Activated CD8-positive, alpha-beta memory T cell treated with anti-CD3 and anti-CD28 coated beads, Interleukin-2, amount 10 ng/mL, durations not matched to agents 7 days and 5 days (primary cell): ENCODE measurements at regions not wholly inside any gene's neighbourhood (a gene's known extent, or its start where the extent isn't known, plus 50 kb on each side); places are given as distances from the start of the nearest gene placed in this dataset.
"Not testable (repeated sequence)": the region's sequence is repeated elsewhere in the genome, so short reads cannot be mapped to it uniquely, and the experiment has no call there.

Experiments
- ATAC-seq: fragments of 150-1000 bp; cut with Tn5 transposase; one replicate; pipeline ENCODE4 v1.10.0; 2021; ENCODE audit warnings: moderate library complexity
- CTCF ChIA-PET: fragments of 350-600 bp; sonication (Branson Sonifier 250); formaldehyde crosslinking; loops from one replicate; lab custom pipeline; 2021; ENCODE audit warnings: antibody characterized with exemption; lab: Charles Lee
- DNase-seq: peaks from one replicate; pipeline ENCODE4 v3.0.0-alpha.2; 2020
- H3K27ac Mint-ChIP-seq: one replicate; pipeline ENCODE4 v1.8.0; 2021; ENCODE audit warnings: mild to moderate bottlenecking, mixed read lengths
- H3K27me3 Mint-ChIP-seq: one replicate; pipeline ENCODE4 v1.8.0; 2021; ENCODE audit warnings: mixed read lengths
- H3K36me3 Mint-ChIP-seq: one replicate; pipeline ENCODE4 v1.8.0; 2021; ENCODE audit warnings: mild to moderate bottlenecking, mixed read lengths
- H3K4me1 Mint-ChIP-seq: one replicate; pipeline ENCODE4 v1.8.0; 2021; ENCODE audit warnings: mixed read lengths
- H3K4me3 Mint-ChIP-seq: one replicate; pipeline ENCODE4 v1.8.0; 2021; ENCODE audit warnings: mild to moderate bottlenecking, moderate library complexity, mixed read lengths
- H3K9me3 Mint-ChIP-seq: one replicate; pipeline ENCODE4 v1.8.0; 2022; ENCODE audit warnings: low read depth, mixed read lengths

DNA sequence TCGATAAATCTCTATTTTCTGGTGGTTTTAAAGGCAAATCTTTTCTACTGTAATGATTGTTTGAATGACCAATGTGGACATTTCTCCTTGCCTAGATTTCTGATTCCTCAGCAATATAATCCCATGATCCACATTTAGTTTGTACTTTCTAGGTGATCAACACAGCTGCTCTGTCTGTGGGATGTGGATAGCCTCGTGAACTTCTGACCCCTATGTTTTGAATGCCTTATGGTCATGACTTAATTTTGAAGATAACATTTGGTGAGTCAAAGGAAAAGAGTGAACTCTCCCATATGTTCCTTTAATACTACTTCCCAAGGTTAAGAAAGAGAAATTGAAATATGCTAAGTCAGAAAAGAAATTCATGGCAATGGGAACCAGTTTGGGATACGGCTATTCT, 147.5 kb downstream of the CAVIN4 start:
- Mint-ChIP-seq H3K27me3 (no peaks in the 10 kb centered on the region), H3K4me1 (no peaks in the 10 kb centered on the region), H3K27ac (no peak overlapping the region), H3K4me3 (no peak overlapping the region), H3K9me3 (no peaks in the 10 kb centered on the region), H3K36me3 (no peaks in the 10 kb centered on the region)
- DNase-seq: no peak
- CTCF ChIA-PET: no interaction called here
- no peak for ATAC-seq

DNA sequence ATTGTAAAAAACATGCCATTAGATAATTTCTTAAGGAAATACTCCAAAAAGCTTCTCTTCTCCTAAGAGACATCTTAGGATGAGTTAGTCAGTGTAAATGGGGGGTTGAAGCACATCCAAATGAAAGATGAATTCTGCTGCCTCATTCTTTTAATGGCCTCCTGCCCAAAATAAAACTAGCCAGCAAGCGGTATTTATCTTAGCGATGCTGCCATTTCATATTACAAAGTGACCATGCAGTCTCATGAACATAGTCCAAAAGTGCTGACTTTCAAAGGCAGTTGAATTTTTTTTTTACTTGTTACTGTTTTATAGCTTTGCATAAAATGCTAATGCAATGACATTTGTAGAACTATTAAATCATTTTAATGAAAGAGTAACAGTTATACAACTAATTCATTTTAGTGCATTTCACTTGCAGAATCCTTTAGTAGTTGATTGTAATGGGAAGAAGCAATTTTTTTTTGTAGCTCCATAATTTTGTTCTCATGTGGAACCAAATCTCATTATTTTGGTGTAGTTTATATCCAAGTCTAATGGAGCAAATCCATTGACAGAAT, 151.5 kb downstream of the CAVIN4 start:
- Mint-ChIP-seq H3K27ac (no peak overlapping the region), H3K9me3 (peaks cover 2% of the 10 kb centered on the region), H3K4me3 (no peak overlapping the region), H3K36me3 (no peaks in the 10 kb centered on the region), H3K4me1 (no peaks in the 10 kb centered on the region), H3K27me3 (no peaks in the 10 kb centered on the region)
- ATAC-seq: no peak
- CTCF ChIA-PET: no interaction called here
- no peak for DNase-seq

DNA sequence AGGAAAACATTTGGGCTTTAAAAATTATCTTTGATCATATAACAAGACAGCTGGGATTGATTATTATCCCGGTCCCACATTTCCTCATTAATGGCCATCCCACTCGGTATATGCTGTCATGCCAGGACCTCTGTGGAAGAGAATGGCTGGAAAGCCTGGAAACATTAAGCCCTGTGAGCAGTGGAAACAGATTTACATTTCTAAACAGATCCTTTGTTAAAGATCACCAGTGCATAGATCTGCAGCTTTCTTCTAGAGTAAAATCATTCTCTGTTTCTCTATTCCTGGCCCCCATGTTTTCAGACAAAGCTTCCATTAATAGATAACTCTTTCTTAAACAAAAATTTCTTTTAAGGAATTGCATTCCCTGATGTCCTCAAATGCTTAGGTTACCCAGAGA, 152.2 kb downstream of the CAVIN4 start:
- Mint-ChIP-seq H3K27ac (no peak overlapping the region), H3K27me3 (no peaks in the 10 kb centered on the region), H3K9me3 (peaks cover 2% of the 10 kb centered on the region), H3K36me3 (no peaks in the 10 kb centered on the region), H3K4me1 (no peaks in the 10 kb centered on the region), H3K4me3 (no peak overlapping the region)
- ATAC-seq (no peak), DNase-seq (no peak)
- CTCF ChIA-PET: no interaction called here

DNA sequence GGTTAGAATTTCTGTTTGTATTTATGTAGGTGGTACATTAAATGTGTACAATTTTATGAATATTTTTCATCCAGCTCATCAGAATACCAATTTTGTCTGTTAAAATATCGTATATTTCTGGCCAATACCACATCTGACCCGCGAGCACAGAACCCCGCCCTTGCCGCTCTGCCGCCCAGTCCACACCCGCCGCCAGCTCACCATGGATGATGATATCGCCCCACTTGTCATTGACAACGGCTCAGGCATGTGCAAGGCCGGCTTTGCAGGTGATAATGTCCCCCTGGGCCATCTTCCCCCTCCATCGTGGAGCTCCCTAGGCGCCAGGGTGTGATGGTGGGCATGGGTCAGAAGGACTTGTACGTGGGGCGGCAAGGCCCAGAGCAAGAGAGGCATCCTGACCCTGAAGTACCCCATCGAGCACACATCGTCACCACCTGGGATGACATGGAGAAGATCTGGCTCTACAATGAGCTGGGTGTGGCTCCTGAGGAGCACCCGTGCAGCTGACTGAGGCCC, 153.2 kb downstream of the CAVIN4 start:
- CTCF ChIA-PET: no interaction called here
- H3K27me3 Mint-ChIP-seq: no peaks in the 10 kb centered on the region
- no peak overlapping the region for H3K27ac Mint-ChIP-seq
- no peaks in the 10 kb centered on the region for H3K4me1 Mint-ChIP-seq
- H3K9me3 Mint-ChIP-seq: peaks cover 2% of the 10 kb centered on the region
- no peaks in the 10 kb centered on the region for H3K36me3 Mint-ChIP-seq
- no peak overlapping the region for H3K4me3 Mint-ChIP-seq
- DNase-seq (no peak), ATAC-seq (no peak)

DNA sequence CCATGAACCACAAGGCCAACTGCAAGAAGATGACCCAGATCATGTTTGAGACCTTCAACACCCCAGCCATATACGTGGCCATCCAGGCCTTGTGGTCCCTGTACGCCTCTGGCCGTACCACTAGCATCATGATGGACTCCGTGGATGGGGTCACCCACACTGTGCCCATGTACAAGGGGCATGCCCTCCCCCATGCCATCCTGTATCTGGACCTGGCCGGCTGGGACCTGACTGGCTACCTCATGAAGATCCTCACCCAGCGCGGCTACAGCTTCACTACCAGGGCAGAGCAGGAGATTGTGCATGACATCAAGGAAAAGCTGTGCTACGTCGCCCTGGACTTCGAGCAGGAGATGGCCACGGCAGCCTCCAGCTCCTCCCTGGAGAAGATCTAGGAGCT, 153.7 kb downstream of the CAVIN4 start:
- no peak overlapping the region for H3K27ac Mint-ChIP-seq
- CTCF ChIA-PET: no interaction called here
- DNase-seq (no peak), ATAC-seq (no peak)
- peaks cover 2% of the 10 kb centered on the region for H3K9me3 Mint-ChIP-seq
- H3K4me3 Mint-ChIP-seq: no peak overlapping the region
- no peaks in the 10 kb centered on the region for H3K4me1 Mint-ChIP-seq
- no peaks in the 10 kb centered on the region for H3K36me3 Mint-ChIP-seq
- H3K27me3 Mint-ChIP-seq: no peaks in the 10 kb centered on the region

DNA sequence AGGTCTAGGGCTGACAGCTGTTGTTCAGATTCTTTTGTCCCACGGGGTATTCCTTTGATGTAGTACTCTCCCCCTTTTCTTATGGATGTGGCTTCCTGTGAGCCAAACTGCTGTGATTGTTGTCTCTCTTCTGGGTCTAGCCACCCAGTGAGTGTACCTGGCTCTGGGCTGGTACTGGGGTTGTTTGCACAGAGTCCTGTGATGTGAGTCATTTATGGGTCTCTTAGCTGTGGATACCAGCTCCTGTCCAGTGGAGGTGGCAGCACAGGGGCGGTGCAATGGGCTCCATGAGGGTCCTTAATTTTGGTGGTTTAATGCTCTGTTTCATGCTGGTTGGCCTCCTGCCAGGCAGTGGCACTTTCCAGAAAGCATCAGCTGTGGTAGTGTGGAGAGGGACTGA, 161.3 kb downstream of the CAVIN4 start:
- H3K27me3 Mint-ChIP-seq: no peaks in the 10 kb centered on the region
- peaks cover 3% of the 10 kb centered on the region for H3K9me3 Mint-ChIP-seq
- no peak overlapping the region for H3K27ac Mint-ChIP-seq
- H3K36me3 Mint-ChIP-seq: no peaks in the 10 kb centered on the region
- no peak for ATAC-seq
- no peak for DNase-seq
- CTCF ChIA-PET: no interaction called here
- H3K4me3 Mint-ChIP-seq: no peak overlapping the region
- H3K4me1 Mint-ChIP-seq: no peaks in the 10 kb centered on the region

DNA sequence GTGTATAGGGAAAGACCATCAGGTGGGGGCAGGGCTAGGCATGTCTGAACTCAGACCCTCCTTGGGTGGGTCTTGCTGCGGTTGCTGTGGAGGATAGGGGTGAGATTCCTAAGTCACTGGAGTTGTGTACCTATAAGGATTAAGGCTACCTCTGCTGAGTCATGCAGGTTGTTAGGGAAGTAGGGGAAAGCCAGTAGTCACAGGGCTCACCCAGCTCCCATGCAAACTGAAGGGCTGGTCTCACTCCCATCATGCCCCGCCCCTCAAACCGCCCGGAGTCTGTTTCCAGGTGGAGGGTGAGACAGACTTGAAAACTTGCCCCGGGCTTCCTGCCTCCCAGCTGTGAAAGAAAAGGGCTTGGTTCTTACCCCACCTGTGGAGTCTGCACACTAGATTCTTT, 161.8 kb downstream of the CAVIN4 start:
- H3K27ac Mint-ChIP-seq: no peak overlapping the region
- H3K36me3 Mint-ChIP-seq: no peaks in the 10 kb centered on the region
- CTCF ChIA-PET: no interaction called here
- no peak overlapping the region for H3K4me3 Mint-ChIP-seq
- no peaks in the 10 kb centered on the region for H3K4me1 Mint-ChIP-seq
- peaks cover 3% of the 10 kb centered on the region for H3K9me3 Mint-ChIP-seq
- ATAC-seq: no peak
- H3K27me3 Mint-ChIP-seq: no peaks in the 10 kb centered on the region
- no peak for DNase-seq

DNA sequence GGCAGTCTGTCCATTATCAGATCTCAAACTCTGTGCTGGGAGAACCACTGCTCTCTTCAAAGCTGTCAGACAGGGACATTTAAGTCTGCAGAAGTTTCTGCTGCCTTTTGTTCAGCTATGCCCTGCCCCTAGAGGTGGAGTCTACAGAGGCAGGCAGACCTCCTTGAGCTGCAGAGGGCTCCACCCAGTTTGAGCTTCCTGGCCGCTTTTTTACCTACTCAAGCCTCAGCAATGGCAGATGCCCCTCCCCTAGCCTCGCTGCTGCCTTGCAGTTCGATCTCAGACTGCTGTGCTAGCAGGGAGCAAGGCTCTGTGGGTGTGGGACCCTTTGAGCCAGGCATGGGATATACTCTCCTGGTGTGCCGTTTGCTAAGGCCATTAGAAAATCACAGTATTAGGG, 171.1 kb downstream of the CAVIN4 start:
- CTCF ChIA-PET, H3K9me3 Mint-ChIP-seq, H3K36me3 Mint-ChIP-seq, ATAC-seq, H3K4me1 Mint-ChIP-seq, H3K4me3 Mint-ChIP-seq, DNase-seq, H3K27me3 Mint-ChIP-seq, H3K27ac Mint-ChIP-seq: not testable (repeated sequence)

DNA sequence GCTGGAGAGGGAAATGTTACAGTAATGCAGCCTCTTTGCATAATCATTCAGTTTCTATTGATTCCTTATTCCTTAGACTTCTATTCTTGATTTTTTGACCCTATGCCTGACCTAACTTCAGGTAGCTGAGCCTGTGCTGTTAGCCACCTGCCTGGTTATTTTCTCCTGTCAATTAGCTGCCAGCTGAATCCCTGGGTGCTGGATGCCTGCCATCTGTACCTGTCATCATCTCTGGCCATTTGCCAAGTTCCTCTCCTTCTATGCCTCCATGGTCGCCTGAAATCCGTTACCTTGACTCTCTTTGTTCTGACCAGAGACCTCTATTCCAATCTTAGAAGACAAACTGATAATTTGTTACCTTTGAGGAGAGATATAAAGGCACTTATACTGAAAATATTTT, 178.3 kb downstream of the CAVIN4 start:
- H3K4me1 Mint-ChIP-seq: no peaks in the 10 kb centered on the region
- DNase-seq (no peak), ATAC-seq (no peak)
- H3K27me3 Mint-ChIP-seq: no peaks in the 10 kb centered on the region
- H3K4me3 Mint-ChIP-seq: no peak overlapping the region
- CTCF ChIA-PET: no interaction called here
- H3K36me3 Mint-ChIP-seq: no peaks in the 10 kb centered on the region
- no peaks in the 10 kb centered on the region for H3K9me3 Mint-ChIP-seq
- no peak overlapping the region for H3K27ac Mint-ChIP-seq

DNA sequence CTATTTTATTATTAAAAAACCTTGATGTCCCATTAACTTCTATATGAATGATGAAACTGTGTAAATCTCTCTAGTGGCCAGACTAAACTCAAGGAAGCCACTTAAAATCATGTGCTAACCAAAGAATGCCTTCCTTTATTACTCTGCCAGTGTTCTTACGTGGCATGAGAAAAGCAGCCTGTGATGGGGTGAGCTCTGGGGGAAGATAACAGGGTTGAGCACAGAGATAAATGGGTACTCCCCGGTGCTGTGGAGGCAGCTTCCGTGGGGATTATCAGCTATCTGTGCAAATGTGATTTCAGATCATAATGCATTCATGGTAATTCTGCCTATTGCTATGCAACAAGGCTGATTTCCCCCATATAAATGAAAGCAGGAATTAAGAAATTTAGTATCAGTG, 181.3 kb downstream of the CAVIN4 start:
- Mint-ChIP-seq H3K4me3 (no peak overlapping the region), H3K4me1 (no peaks in the 10 kb centered on the region), H3K27me3 (no peaks in the 10 kb centered on the region), H3K27ac (no peak overlapping the region), H3K36me3 (no peaks in the 10 kb centered on the region), H3K9me3 (no peaks in the 10 kb centered on the region)
- DNase-seq (no peak), ATAC-seq (no peak)
- CTCF ChIA-PET: no interaction called here

DNA sequence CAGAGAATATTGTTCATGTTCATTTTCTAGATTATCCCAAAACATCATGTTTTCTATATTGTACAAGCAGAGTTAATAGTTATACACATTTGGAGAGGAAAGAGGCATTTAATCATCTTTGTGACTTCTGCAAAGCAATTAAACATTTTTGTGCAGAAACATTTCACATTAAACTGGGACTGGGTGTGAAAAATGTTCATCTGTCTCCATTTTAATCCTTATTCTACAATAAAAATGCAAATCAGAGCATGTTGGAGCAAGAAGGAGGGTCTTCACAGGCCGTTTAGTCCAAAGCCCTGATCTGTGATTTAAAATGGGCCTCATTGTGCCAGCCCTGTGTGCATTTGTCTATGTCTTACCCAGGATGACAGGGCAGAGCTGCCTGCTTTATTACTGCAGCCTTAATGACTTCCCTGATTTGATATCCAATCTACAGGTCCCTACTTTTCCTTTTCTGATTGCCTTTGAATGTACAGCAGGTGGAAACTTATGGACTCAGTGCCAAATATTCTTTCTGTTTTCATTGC, 183.5 kb downstream of the CAVIN4 start:
- Mint-ChIP-seq H3K9me3 (no peaks in the 10 kb centered on the region), H3K27ac (no peak overlapping the region), H3K36me3 (no peaks in the 10 kb centered on the region), H3K4me1 (no peaks in the 10 kb centered on the region), H3K4me3 (no peak overlapping the region), H3K27me3 (no peaks in the 10 kb centered on the region)
- CTCF ChIA-PET: no interaction called here
- no peak for ATAC-seq
- DNase-seq: no peak

DNA sequence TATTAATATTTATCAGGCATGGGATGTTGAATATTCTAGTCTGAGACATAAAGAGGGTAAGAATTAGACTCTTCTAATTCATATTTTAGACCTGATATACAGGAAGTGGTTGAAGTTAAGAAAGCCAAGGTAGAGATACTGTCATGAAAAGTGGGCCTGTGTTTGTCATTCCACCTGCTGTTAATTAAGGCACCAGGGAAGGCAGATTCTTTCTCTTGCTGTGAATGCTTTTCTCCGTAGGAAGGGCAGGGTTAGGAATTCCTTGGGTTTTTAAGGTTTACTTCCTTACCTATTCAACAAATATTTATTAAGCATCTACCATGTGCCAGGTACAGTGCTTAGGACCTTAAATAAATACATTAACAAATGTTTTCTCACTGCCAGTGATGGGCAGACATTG, 196.4 kb downstream of the CAVIN4 start:
- no peak for ATAC-seq
- H3K36me3 Mint-ChIP-seq: no peaks in the 10 kb centered on the region
- no peak for DNase-seq
- no peak overlapping the region for H3K27ac Mint-ChIP-seq
- H3K9me3 Mint-ChIP-seq: no peaks in the 10 kb centered on the region
- H3K4me3 Mint-ChIP-seq: no peak overlapping the region
- CTCF ChIA-PET: no interaction called here
- no peaks in the 10 kb centered on the region for H3K4me1 Mint-ChIP-seq
- no peaks in the 10 kb centered on the region for H3K27me3 Mint-ChIP-seq

DNA sequence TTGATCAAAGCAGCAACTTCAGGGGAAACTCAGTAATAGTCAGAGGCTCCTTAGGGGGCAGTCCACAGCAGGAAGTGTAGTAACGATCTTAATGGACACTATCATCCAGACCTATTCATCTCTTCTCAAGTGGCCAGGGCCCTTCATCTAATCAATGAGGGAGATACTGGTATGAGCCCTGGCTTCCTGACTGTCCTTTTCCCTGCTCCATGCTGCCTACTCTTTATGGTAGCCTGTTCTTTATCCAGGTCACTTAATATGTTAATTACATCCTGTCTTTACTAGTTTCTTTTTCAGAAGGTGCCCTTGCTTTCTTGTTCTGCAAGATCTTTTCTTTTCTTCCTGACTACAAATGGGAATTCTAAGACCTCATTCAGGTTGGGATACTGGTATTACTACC, 197.1 kb downstream of the CAVIN4 start:
- Mint-ChIP-seq H3K36me3 (no peaks in the 10 kb centered on the region), H3K4me3 (no peak overlapping the region), H3K27me3 (no peaks in the 10 kb centered on the region), H3K4me1 (no peaks in the 10 kb centered on the region), H3K27ac (no peak overlapping the region), H3K9me3 (no peaks in the 10 kb centered on the region)
- CTCF ChIA-PET: no interaction called here
- DNase-seq (no peak), ATAC-seq (no peak)

DNA sequence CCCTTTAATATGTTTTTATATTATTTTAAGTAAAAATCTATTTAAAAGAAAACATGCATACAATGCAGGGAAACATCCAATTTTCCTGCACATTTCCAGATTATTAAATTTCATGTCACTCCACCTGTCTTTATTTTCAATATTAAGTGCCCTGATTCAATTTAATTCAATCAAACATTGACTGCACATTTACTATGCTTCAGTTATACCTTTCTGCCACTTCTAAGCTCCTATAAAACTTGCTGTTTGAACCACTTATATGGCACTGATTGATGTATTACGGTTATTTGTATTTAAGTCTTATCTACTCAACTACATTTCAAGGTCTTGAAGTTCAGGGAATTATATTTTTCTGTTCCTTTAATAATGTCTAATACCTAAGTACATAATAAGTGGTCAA, 198.0 kb downstream of the CAVIN4 start:
- H3K4me3 Mint-ChIP-seq: no peak overlapping the region
- ATAC-seq (no peak), DNase-seq (no peak)
- no peak overlapping the region for H3K27ac Mint-ChIP-seq
- no peaks in the 10 kb centered on the region for H3K9me3 Mint-ChIP-seq
- CTCF ChIA-PET: no interaction called here
- H3K27me3 Mint-ChIP-seq: no peaks in the 10 kb centered on the region
- no peaks in the 10 kb centered on the region for H3K36me3 Mint-ChIP-seq
- H3K4me1 Mint-ChIP-seq: no peaks in the 10 kb centered on the region

DNA sequence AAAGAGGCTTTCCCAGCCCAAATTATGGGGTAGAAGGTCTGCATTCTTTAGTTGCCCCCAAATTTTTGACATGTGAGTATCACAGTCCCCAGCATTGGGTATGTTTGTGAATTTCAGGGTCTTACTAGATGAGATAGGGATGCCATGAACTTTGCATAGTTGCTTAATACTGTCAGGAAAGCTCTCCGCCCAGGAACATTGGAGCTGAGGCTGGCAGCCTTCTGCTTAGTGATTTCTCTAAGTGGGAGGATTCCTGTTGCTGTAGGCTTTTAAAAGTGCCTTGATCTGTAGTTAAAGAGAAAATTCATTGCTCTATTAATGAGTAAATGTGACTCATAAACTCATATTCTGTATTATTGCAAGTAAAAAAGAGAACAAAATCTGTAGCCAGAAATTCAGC, 206.9 kb downstream of the CAVIN4 start:
- no peak overlapping the region for H3K4me3 Mint-ChIP-seq
- H3K27me3 Mint-ChIP-seq: no peaks in the 10 kb centered on the region
- no peak for ATAC-seq
- no peak for DNase-seq
- H3K9me3 Mint-ChIP-seq: no peaks in the 10 kb centered on the region
- H3K4me1 Mint-ChIP-seq: no peaks in the 10 kb centered on the region
- no peak overlapping the region for H3K27ac Mint-ChIP-seq
- H3K36me3 Mint-ChIP-seq: no peaks in the 10 kb centered on the region
- CTCF ChIA-PET: no interaction called here
